ENCODE measurements at regions not wholly inside any gene's neighbourhood (a gene's known extent, or its start where the extent isn't known, plus 50 kb on each side); places are given as distances from the start of the nearest gene placed in this dataset.

DNA sequence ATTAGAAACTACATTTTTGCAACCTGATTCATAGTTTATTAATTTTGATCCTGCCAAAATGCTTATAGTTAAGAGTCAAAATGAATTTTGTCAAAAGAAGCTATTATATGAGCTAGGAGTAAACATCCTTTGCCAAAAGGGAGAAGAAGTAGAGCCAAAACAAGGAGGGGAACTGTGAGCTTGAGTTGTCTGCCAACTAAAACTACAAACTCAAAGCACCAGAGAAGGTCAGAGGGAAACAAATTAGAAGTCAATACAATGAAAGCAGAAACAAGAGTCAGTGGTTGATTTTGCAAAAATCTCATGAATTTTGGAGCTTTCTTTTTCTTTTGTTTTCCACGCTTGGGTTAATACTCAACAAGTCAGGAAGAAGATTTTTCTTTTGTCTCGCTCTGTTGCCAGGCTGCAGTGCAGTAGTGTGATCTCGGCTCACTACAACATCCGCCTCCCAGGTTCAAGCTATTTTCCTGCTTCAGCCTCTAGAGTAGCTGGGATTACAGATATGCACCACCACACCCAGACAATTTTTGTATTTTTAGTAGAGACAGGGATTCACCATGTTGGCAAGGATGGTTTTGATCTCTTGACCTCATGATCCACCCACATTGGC, 508.5 kb downstream of the RIT2 start:
- H3K79me2 ChIP-seq (ENCODE audit: insufficient read depth, low read length), result no peaks in the 10 kb centered on the region
- H3K36me3 ChIP-seq (ENCODE audit: insufficient read depth, low read length), result no peaks in the 10 kb centered on the region
- TF ChIP-seq, protein P1, sequence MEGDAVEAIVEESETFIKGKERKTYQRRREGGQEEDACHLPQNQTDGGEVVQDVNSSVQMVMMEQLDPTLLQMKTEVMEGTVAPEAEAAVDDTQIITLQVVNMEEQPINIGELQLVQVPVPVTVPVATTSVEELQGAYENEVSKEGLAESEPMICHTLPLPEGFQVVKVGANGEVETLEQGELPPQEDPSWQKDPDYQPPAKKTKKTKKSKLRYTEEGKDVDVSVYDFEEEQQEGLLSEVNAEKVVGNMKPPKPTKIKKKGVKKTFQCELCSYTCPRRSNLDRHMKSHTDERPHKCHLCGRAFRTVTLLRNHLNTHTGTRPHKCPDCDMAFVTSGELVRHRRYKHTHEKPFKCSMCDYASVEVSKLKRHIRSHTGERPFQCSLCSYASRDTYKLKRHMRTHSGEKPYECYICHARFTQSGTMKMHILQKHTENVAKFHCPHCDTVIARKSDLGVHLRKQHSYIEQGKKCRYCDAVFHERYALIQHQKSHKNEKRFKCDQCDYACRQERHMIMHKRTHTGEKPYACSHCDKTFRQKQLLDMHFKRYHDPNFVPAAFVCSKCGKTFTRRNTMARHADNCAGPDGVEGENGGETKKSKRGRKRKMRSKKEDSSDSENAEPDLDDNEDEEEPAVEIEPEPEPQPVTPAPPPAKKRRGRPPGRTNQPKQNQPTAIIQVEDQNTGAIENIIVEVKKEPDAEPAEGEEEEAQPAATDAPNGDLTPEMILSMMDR (conservative IDR thresholded peaks at IDR 0.05; ENCODE audit: low read length), result no peak
- no peak for TF ChIP-seq EZH2phosphoT487 (IDR thresholded peaks at IDR 0.05; ENCODE audit: borderline replicate concordance)
- H3K4me3 ChIP-seq (ENCODE audit: low read length, poor library complexity, severe bottlenecking), result no peak overlapping the region
- H3K9ac ChIP-seq (ENCODE audit: low read depth, low read length, poor library complexity, severe bottlenecking), result no peak overlapping the region
- no peaks in the 10 kb centered on the region for H3F3A ChIP-seq (ENCODE audit: low read depth)
- H3K9me3 ChIP-seq (ENCODE audit: insufficient read depth, low read depth, low read length), result no peaks in the 10 kb centered on the region
- H3K4me1 ChIP-seq (ENCODE audit: insufficient read depth, low read length, poor library complexity, severe bottlenecking), result no peaks in the 10 kb centered on the region
- H3K4me2 ChIP-seq (ENCODE audit: low read depth, low read length, poor library complexity, severe bottlenecking), result no peak overlapping the region
- H3K9me2 ChIP-seq (replicated peaks; ENCODE audit: low read depth, low read length), result no peaks in the 10 kb centered on the region
- no peaks in the 10 kb centered on the region for H3K27me3 ChIP-seq (ENCODE audit: insufficient read depth, low read length, poor library complexity, severe bottlenecking)
- no peak overlapping the region for H2AFZ ChIP-seq (ENCODE audit: low read length)
- H4K20me1 ChIP-seq (ENCODE audit: insufficient read depth, low read length, poor library complexity, severe bottlenecking), result no peaks in the 10 kb centered on the region

DNA sequence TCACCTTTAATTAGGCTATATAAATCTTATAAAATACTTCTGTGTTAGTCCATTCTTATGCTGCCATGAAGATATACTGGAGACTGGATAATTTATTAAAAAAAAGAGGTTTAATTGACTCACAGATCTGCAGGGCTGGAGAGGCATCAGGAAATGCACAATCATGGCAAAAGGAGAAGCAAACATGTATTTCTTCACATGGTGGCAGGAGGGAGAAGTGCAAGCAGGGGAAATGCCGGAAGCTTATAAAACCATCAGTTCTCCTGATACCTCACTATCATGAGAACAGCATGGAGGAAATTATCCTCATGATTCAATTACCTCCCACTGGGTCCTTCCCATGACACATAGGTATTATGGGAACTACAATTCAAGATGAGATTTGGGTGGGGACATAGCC, 504.4 kb downstream of the RIT2 start:
- H3K4me3 ChIP-seq (ENCODE audit: low read length, poor library complexity, severe bottlenecking), result no peak overlapping the region
- TF ChIP-seq, protein P1 (conservative IDR thresholded peaks at IDR 0.05; ENCODE audit: low read length), result no peak
- no peak for TF ChIP-seq EZH2phosphoT487 (IDR thresholded peaks at IDR 0.05; ENCODE audit: borderline replicate concordance)
- no peaks in the 10 kb centered on the region for H3K4me1 ChIP-seq (ENCODE audit: insufficient read depth, low read length, poor library complexity, severe bottlenecking)
- no peaks in the 10 kb centered on the region for H4K20me1 ChIP-seq (ENCODE audit: insufficient read depth, low read length, poor library complexity, severe bottlenecking)
- no peak overlapping the region for H3K9ac ChIP-seq (ENCODE audit: low read depth, low read length, poor library complexity, severe bottlenecking)
- no peak overlapping the region for H2AFZ ChIP-seq (ENCODE audit: low read length)
- H3K4me2 ChIP-seq (ENCODE audit: low read depth, low read length, poor library complexity, severe bottlenecking), result no peak overlapping the region
- H3K36me3 ChIP-seq (ENCODE audit: insufficient read depth, low read length), result no peaks in the 10 kb centered on the region
- H3K79me2 ChIP-seq (ENCODE audit: insufficient read depth, low read length), result no peaks in the 10 kb centered on the region
- no peaks in the 10 kb centered on the region for H3K9me3 ChIP-seq (ENCODE audit: insufficient read depth, low read depth, low read length)
- H3K27me3 ChIP-seq (ENCODE audit: insufficient read depth, low read length, poor library complexity, severe bottlenecking), result no peaks in the 10 kb centered on the region
- H3F3A ChIP-seq (ENCODE audit: low read depth), result no peaks in the 10 kb centered on the region
- no peaks in the 10 kb centered on the region for H3K9me2 ChIP-seq (replicated peaks; ENCODE audit: low read depth, low read length)

DNA sequence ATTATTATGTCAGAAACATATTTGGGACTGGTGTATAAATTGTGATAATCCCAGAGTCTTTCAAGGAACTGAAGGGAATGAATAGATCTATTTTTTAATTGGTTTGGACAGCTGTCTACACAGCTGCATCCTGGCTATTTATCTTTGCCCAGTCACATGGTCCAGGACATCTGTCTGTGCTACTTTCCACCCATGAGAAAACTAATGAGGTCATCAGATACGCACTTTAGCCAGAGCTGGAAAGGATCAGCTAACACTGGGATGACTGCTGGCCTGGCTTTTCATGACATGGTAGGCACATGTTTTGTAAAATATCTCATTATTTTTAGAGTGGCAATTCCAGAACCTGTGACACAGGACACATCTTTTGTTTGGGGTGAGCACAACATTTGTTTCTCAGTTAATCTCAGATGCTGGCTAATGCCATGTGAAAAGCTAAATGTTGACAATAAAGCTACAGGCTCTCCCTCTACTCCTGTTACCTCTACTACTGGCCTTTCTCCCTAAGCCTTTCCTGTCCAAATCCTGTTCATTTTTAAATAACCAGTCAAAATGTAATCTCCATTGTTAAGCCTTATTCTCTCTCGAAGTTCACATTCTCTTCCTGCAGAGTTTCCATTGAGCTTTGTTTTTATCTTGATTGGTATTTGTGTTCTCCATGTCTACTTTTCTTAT, 500.7 kb downstream of the RIT2 start:
- Histone ChIP-seq H3K4me1 (ENCODE audit: insufficient read depth, low read length, poor library complexity, severe bottlenecking) (no peaks in the 10 kb centered on the region), H3F3A (ENCODE audit: low read depth) (no peaks in the 10 kb centered on the region), H4K20me1 (ENCODE audit: insufficient read depth, low read length, poor library complexity, severe bottlenecking) (no peaks in the 10 kb centered on the region), H3K4me3 (ENCODE audit: low read length, poor library complexity, severe bottlenecking) (no peak overlapping the region), H3K9me3 (ENCODE audit: insufficient read depth, low read depth, low read length) (no peaks in the 10 kb centered on the region), H3K27me3 (ENCODE audit: insufficient read depth, low read length, poor library complexity, severe bottlenecking) (no peaks in the 10 kb centered on the region), H2AFZ (ENCODE audit: low read length) (no peak overlapping the region), H3K4me2 (ENCODE audit: low read depth, low read length, poor library complexity, severe bottlenecking) (no peak overlapping the region), H3K79me2 (ENCODE audit: insufficient read depth, low read length) (no peaks in the 10 kb centered on the region), H3K9ac (ENCODE audit: low read depth, low read length, poor library complexity, severe bottlenecking) (no peak overlapping the region), H3K9me2 (replicated peaks; ENCODE audit: low read depth, low read length) (no peaks in the 10 kb centered on the region), H3K36me3 (ENCODE audit: insufficient read depth, low read length) (no peaks in the 10 kb centered on the region)
- TF ChIP-seq, protein P1 (conservative IDR thresholded peaks at IDR 0.05; ENCODE audit: low read length), result no peak
- TF ChIP-seq EZH2phosphoT487 (IDR thresholded peaks at IDR 0.05; ENCODE audit: borderline replicate concordance), result no peak
